ENCODE measurements at regions not wholly inside any gene's neighbourhood (a gene's known extent, or its start where the extent isn't known, plus 50 kb on each side); places are given as distances from the start of the nearest gene placed in this dataset.

- TF ChIP-seq POU6F1 (CRISPR knock-in tag; IDR thresholded peaks at IDR 0.05; ENCODE audit: borderline replicate concordance, low read depth) (no peak), ZNF8 (CRISPR knock-in tag; IDR thresholded peaks at IDR 0.05) (no peak), ZNF565 (CRISPR knock-in tag; conservative IDR thresholded peaks at IDR 0.05; ENCODE audit: low read depth) (no peak), SNAI2 (CRISPR knock-in tag; IDR thresholded peaks at IDR 0.05) (no peak)
Observed at GRCh38 chr18:78924786-78925540, 54.7 kb upstream of the SALL3 start (continued).

GRCh38 chr18:78925557-78926242, 53.9 kb upstream of the SALL3 start:
- TF ChIP-seq ZNF8 (CRISPR knock-in tag; IDR thresholded peaks at IDR 0.05) (no peak), SNAI2 (CRISPR knock-in tag; IDR thresholded peaks at IDR 0.05) (no peak)
- no peak for ATAC-seq

GRCh38 chr18:78926243-78926615, 53.4 kb upstream of the SALL3 start:
- ATAC-seq = no peak
- TF ChIP-seq ESRRG (CRISPR knock-in tag; IDR thresholded peaks at IDR 0.05) (no peak), GLIS3 (CRISPR knock-in tag; IDR thresholded peaks at IDR 0.05) (no peak), TOX (CRISPR knock-in tag; IDR thresholded peaks at IDR 0.05; ENCODE audit: borderline replicate concordance) (no peak), ZFP3 (CRISPR knock-in tag; IDR thresholded peaks at IDR 0.05) (no peak), ZNF8 (CRISPR knock-in tag; IDR thresholded peaks at IDR 0.05) (no peak), BACH2 (CRISPR knock-in tag; IDR thresholded peaks at IDR 0.05; ENCODE audit: borderline replicate concordance) (no peak), CSDC2 (CRISPR knock-in tag; IDR thresholded peaks at IDR 0.05) (no peak), RARB (CRISPR knock-in tag; IDR thresholded peaks at IDR 0.05) (no peak), ZNF565 (CRISPR knock-in tag; conservative IDR thresholded peaks at IDR 0.05; ENCODE audit: low read depth) (no peak), PPARA (CRISPR knock-in tag; IDR thresholded peaks at IDR 0.05; ENCODE audit: borderline replicate concordance) (no peak), OSR1 (CRISPR knock-in tag; IDR thresholded peaks at IDR 0.05) (no peak), TSHZ2 (CRISPR knock-in tag; IDR thresholded peaks at IDR 0.05) (no peak), ZFP30 (CRISPR knock-in tag; IDR thresholded peaks at IDR 0.05) (no peak), TCF4 (CRISPR knock-in tag; IDR thresholded peaks at IDR 0.05; ENCODE audit: borderline replicate concordance) (no peak), ZC3H10 (CRISPR knock-in tag; IDR thresholded peaks at IDR 0.05) (no peak)

GRCh38 chr18:78927156-78927555, 52.5 kb upstream of the SALL3 start:
- no peak for ATAC-seq
- TF ChIP-seq ZNF8 (CRISPR knock-in tag; IDR thresholded peaks at IDR 0.05) = no peak
- TF ChIP-seq PPARA (CRISPR knock-in tag; IDR thresholded peaks at IDR 0.05; ENCODE audit: borderline replicate concordance) = no peak

GRCh38 chr18:78927616-78928015, 52.0 kb upstream of the SALL3 start:
- ATAC-seq = no peak
- no peak for TF ChIP-seq ARNTL (CRISPR knock-in tag; IDR thresholded peaks at IDR 0.05; ENCODE audit: borderline replicate concordance, low read depth)
- no peak for TF ChIP-seq ISL1 (CRISPR knock-in tag; IDR thresholded peaks at IDR 0.05)
- no peak for TF ChIP-seq ZNF8 (CRISPR knock-in tag; IDR thresholded peaks at IDR 0.05)
- TF ChIP-seq ZFP30 (CRISPR knock-in tag; IDR thresholded peaks at IDR 0.05) = no peak
- no peak for TF ChIP-seq CREB5 (CRISPR knock-in tag; IDR thresholded peaks at IDR 0.05; ENCODE audit: low read depth)
- TF ChIP-seq TOX (CRISPR knock-in tag; IDR thresholded peaks at IDR 0.05; ENCODE audit: borderline replicate concordance) = no peak
- no peak for TF ChIP-seq OSR1 (CRISPR knock-in tag; IDR thresholded peaks at IDR 0.05)
- no peak for TF ChIP-seq TCF4 (CRISPR knock-in tag; IDR thresholded peaks at IDR 0.05; ENCODE audit: borderline replicate concordance)
- TF ChIP-seq SNAI2 (CRISPR knock-in tag; IDR thresholded peaks at IDR 0.05) = no peak
- no peak for TF ChIP-seq ZC3H10 (CRISPR knock-in tag; IDR thresholded peaks at IDR 0.05)
- TF ChIP-seq ZNF70 (CRISPR knock-in tag; IDR thresholded peaks at IDR 0.05) = no peak
- TF ChIP-seq POU6F1 (CRISPR knock-in tag; IDR thresholded peaks at IDR 0.05; ENCODE audit: borderline replicate concordance, low read depth) = no peak
- no peak for TF ChIP-seq BACH2 (CRISPR knock-in tag; IDR thresholded peaks at IDR 0.05; ENCODE audit: borderline replicate concordance)
- TF ChIP-seq ESRRG (CRISPR knock-in tag; IDR thresholded peaks at IDR 0.05) = no peak
- TF ChIP-seq CSDC2 (CRISPR knock-in tag; IDR thresholded peaks at IDR 0.05) = no peak
- no peak for TF ChIP-seq TSHZ2 (CRISPR knock-in tag; IDR thresholded peaks at IDR 0.05)
- no peak for TF ChIP-seq GLIS3 (CRISPR knock-in tag; IDR thresholded peaks at IDR 0.05)
